Lung (tissue), 11 donors: ENCODE measurements at regions not wholly inside any gene's neighbourhood (a gene's known extent, or its start where the extent isn't known, plus 50 kb on each side); places are given as distances from the start of the nearest gene placed in this dataset.
A peak's percentile ranks its signal among the peaks of the same experiment; 100 is the strongest.

Experiments
- ATAC-seq: fragments of 200-7000 bp; cut with Tn5 transposase; one replicate; pipeline ENCODE4 v1.9.1; 2020; ENCODE audit warnings: moderate number of reproducible peaks; ENCODE audit not compliant: insufficient read depth, low FRiP score
- DNase-seq, 3 donors: peaks; one replicate each; pipeline ENCODE4 v3.0.0-alpha.2; 2013 to 2017
- H3K27ac ChIP-seq, 2 donors: one replicate each; pipeline ENCODE4 v1.5.1; 2013; ENCODE audit warnings: mild to moderate bottlenecking in 2 of 2, moderate library complexity in 2 of 2, control low read depth in 1 of 2, inconsistent platforms in 1 of 2, low read depth in 1 of 2, low read length in 1 of 2
- H3K27me3 ChIP-seq, 3 donors: one replicate each; pipeline ENCODE4 v1.5.1; 2013; ENCODE audit warnings: low read length in 2 of 3; ENCODE audit not compliant: control insufficient read depth in 3 of 3, insufficient read depth in 3 of 3
- H3K36me3 ChIP-seq, 4 donors: one replicate each; pipeline ENCODE4 v1.5.1; 2013; ENCODE audit warnings: low read length in 4 of 4, mild to moderate bottlenecking in 1 of 4, moderate library complexity in 1 of 4; ENCODE audit not compliant: control insufficient read depth in 4 of 4, insufficient read depth in 4 of 4
- H3K4me1 ChIP-seq, 5 donors: one replicate each; pipeline ENCODE4 v1.5.1; 2013; ENCODE audit warnings: low read length in 5 of 5, mild to moderate bottlenecking in 2 of 5, moderate library complexity in 1 of 5; ENCODE audit not compliant: control insufficient read depth in 5 of 5, insufficient read depth in 5 of 5
- H3K4me3 ChIP-seq: one replicate; pipeline ENCODE4 v1.5.1; 2013; ENCODE audit warnings: mild to moderate bottlenecking, control low read depth, moderate library complexity
- H3K9ac ChIP-seq, 2 donors: one replicate each; pipeline ENCODE4 v1.5.1; 2013; ENCODE audit warnings: low read length in 2 of 2, control low read depth in 1 of 2; ENCODE audit not compliant: insufficient read depth in 1 of 2
- H3K9me3 ChIP-seq, 4 donors: one replicate each; pipeline ENCODE4 v1.5.1; 2013; ENCODE audit warnings: low read length in 3 of 4, mild to moderate bottlenecking in 1 of 4, moderate library complexity in 1 of 4; ENCODE audit not compliant: control insufficient read depth in 4 of 4, insufficient read depth in 3 of 4
- WGBS, 2 donors: extraction: QIAGEN DNeasy Blood & Tissue Kit; methylation state at CpG; one replicate each; pipeline ENCODE4 v1.1.7; 2013; 5-methylcytosine and 5-hydroxymethylcytosine counted together
- TF ChIP-seq, protein P1 (sequence below): IDR thresholded peaks from 2 replicates; pipeline ENCODE4 v1.5.1; 2012; ENCODE audit warnings: mild to moderate bottlenecking; ENCODE audit errors: control extremely low read depth, extremely low read depth
- donor health status: control.
- donor health status: control.
- donor health status: Bipolar disorder and iron deficiency.
- donor health status: healthy.
- donor health status: DM: yes; HTN: yes; CAD: no.

DNA sequence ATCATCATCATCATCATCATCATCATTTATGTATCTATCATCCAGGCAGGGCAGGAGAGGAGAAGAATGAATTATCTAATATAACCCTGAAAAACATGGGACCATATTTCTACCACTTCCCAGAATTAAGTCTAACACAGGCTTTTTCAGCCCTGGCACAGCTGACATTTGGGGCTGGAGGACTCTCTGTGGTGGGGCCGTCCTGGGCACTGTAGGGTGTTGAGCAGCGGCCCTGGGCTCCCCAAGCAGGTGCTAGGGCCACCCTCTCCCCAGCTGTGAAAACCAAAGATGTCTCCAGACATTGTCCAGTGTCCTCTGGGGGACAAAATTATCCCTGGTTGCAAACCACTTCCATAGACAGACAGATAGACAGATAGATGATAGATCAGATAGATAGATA lies 288.4 kb downstream of the CRLF2 start:
- 63 to 78% methylated on average over 2 of the region's 2 CpGs for WGBS, 2 donors
- ATAC-seq: no peak

DNA sequence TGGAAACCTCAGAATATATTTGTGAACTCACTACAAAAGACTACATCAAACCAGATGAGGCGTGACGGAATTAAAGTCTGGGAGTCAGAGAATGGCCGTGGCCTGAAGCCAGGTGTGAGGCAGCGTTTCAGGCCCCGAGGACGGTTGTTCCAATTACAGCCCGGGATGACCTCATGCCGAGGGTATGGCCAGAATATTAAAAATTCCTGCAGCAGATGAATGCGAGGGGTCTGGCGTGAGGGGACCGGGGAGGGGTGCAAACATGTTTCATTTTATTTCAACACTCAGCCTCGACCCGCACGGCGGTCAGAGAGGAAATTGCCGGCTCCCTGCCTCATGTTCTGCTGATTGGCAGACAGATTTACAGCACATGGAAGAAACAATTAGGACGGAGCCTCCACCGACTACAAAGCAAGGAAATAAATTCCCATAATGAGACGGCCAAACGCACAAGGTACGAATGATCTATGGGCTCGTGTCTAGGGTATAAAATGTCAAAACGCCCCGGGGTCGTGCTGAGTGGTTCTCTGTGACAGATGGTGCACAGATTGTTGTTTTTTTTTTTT lies 289.7 kb downstream of the SHOX start:
- Histone ChIP-seq H3K36me3 (no peaks in the 10 kb centered on the region), H3K27me3 (no peaks in the 10 kb centered on the region), H3K27ac (no peak overlapping the region), H3K4me3 (no peak overlapping the region), H3K9ac (no peak overlapping the region), H3K4me1 (no peaks in the 10 kb centered on the region), H3K9me3 (peaks cover 0 to 8% (median 0%) of the 10 kb centered on the region in 4 donors)
- 57 to 70% methylated on average over 25 of the region's 25 CpGs for WGBS, 2 donors
- no peak for DNase-seq
- ATAC-seq: no peak
- TF ChIP-seq, protein P1, sequence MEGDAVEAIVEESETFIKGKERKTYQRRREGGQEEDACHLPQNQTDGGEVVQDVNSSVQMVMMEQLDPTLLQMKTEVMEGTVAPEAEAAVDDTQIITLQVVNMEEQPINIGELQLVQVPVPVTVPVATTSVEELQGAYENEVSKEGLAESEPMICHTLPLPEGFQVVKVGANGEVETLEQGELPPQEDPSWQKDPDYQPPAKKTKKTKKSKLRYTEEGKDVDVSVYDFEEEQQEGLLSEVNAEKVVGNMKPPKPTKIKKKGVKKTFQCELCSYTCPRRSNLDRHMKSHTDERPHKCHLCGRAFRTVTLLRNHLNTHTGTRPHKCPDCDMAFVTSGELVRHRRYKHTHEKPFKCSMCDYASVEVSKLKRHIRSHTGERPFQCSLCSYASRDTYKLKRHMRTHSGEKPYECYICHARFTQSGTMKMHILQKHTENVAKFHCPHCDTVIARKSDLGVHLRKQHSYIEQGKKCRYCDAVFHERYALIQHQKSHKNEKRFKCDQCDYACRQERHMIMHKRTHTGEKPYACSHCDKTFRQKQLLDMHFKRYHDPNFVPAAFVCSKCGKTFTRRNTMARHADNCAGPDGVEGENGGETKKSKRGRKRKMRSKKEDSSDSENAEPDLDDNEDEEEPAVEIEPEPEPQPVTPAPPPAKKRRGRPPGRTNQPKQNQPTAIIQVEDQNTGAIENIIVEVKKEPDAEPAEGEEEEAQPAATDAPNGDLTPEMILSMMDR: no peak

More for the DNA sequence above, 288.4 kb downstream of the CRLF2 start:
- Histone ChIP-seq H3K4me1 (no peaks in the 10 kb centered on the region), H3K36me3 (no peaks in the 10 kb centered on the region), H3K9me3 (peaks cover 0 to 10% (median 2%) of the 10 kb centered on the region in 4 donors), H3K27me3 (no peaks in the 10 kb centered on the region), H3K9ac (no peak overlapping the region), H3K27ac (no peak overlapping the region), H3K4me3 (no peak overlapping the region)
- TF ChIP-seq, protein P1: no peak
- peak in 2 of 3 donors; percentile 27 to 29 for DNase-seq

DNA sequence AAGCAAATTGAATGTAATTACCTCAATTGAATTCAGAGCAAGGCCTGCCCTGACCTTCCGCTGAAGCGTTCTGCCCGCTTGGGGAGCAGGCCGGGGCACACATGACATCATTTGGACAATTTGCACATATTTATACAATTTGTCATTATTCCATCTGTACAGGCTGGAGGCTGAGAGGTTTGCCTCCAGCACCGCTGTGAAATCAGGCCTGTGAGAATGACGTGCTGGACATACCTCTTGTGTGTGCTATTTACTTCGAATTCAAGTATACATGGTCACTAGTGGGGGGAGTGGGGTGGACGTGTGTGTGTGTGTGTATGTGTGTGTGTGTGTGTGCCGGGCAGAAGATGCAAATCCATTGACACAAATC lies 285.6 kb downstream of the SHOX start:
- no peak overlapping the region for H3K9ac ChIP-seq
- ATAC-seq: no peak
- no peak overlapping the region for H3K27ac ChIP-seq
- no peaks in the 10 kb centered on the region for H3K36me3 ChIP-seq
- no peak overlapping the region for H3K4me3 ChIP-seq
- no peak for DNase-seq
- H3K4me1 ChIP-seq: no peaks in the 10 kb centered on the region
- 82 to 87% methylated on average over 9 of the region's 9 CpGs for WGBS, 2 donors
- no peaks in the 10 kb centered on the region for H3K27me3 ChIP-seq
- TF ChIP-seq, protein P1: no peak
- peaks cover 0 to 8% (median 0%) of the 10 kb centered on the region in 4 donors for H3K9me3 ChIP-seq
